IPS-NIHi7 (cell line): ENCODE measurements at regions not wholly inside any gene's neighbourhood (a gene's known extent, or its start where the extent isn't known, plus 50 kb on each side); places are given as distances from the start of the nearest gene placed in this dataset.

Experiments
- DNase-seq: peaks from one replicate; pipeline ENCODE4 v3.0.0; 2012; ENCODE audit warnings: mixed read lengths; ENCODE audit errors: extremely low spot score

GRCh38 chrX:117215683-117216082 lies 752.9 kb upstream of the CT83 start:
- no peak for DNase-seq

- peak; percentile 20 for DNase-seq
These were observed 733.7 kb upstream of the CT83 start for GRCh38 chrX:117196481-117196880.

GRCh38 chrX:117147249-117147648 lies 684.5 kb upstream of the CT83 start:
- no peak for DNase-seq

GRCh38 chrX:117138070-117138469 lies 675.3 kb upstream of the CT83 start:
- no peak for DNase-seq

- no peak for DNase-seq
These were observed 672.2 kb upstream of the CT83 start for GRCh38 chrX:117134983-117135382.

- no peak for DNase-seq
These were observed 657.9 kb upstream of the CT83 start for GRCh38 chrX:117120700-117121099.

- DNase-seq, result no peak
These were observed 633.8 kb upstream of the CT83 start for GRCh38 chrX:117096528-117096927.

GRCh38 chrX:117095393-117095792 lies 632.6 kb upstream of the CT83 start:
- DNase-seq, result no peak

GRCh38 chrX:117094149-117094548 lies 631.4 kb upstream of the CT83 start:
- DNase-seq, result no peak

GRCh38 chrX:117093319-117093718 lies 630.5 kb upstream of the CT83 start:
- DNase-seq, result no peak

GRCh38 chrX:117092641-117093040 lies 629.9 kb upstream of the CT83 start:
- no peak for DNase-seq

- no peak for DNase-seq
These were observed 600.4 kb upstream of the CT83 start for GRCh38 chrX:117063224-117063623.

- DNase-seq, result no peak
These were observed 597.1 kb upstream of the CT83 start for GRCh38 chrX:117059848-117060247.

- no peak for DNase-seq
These were observed 590.5 kb upstream of the CT83 start for GRCh38 chrX:117053260-117053659.

GRCh38 chrX:117038918-117039440 lies 576.2 kb upstream of the CT83 start:
- no peak for DNase-seq

- no peak for DNase-seq
These were observed 547.5 kb upstream of the CT83 start for GRCh38 chrX:117010243-117010642.

- DNase-seq, result no peak
These were observed 540.2 kb upstream of the CT83 start for GRCh38 chrX:117002981-117003380.

GRCh38 chrX:116975517-116975916 lies 512.7 kb upstream of the CT83 start:
- no peak for DNase-seq

- no peak for DNase-seq
These were observed 509.6 kb upstream of the CT83 start for GRCh38 chrX:116972362-116972761.

- peak; percentile 22 for DNase-seq
These were observed 499.3 kb upstream of the CT83 start for GRCh38 chrX:116961872-116962582.

- no peak for DNase-seq
These were observed 467.5 kb upstream of the CT83 start for GRCh38 chrX:116930311-116930710.

GRCh38 chrX:116897526-116897925 lies 434.8 kb upstream of the CT83 start:
- no peak for DNase-seq

- DNase-seq, result no peak
These were observed 419.2 kb upstream of the CT83 start for GRCh38 chrX:116881961-116882360.

GRCh38 chrX:116873671-116874070 lies 410.9 kb upstream of the CT83 start:
- no peak for DNase-seq
